SU-DHL-6 (cell line): ENCODE measurements at regions not wholly inside any gene's neighbourhood (a gene's known extent, or its start where the extent isn't known, plus 50 kb on each side); places are given as distances from the start of the nearest gene placed in this dataset.

Source experiments
- H2AFZ ChIP-seq: fragments of 200-600 bp; sonication (generic); 2 replicates; pipeline ENCODE4 v1.6.1; 2014; ENCODE audit warnings: low read depth, mild to moderate bottlenecking, moderate library complexity, mixed read lengths, antibody characterized with exemption, low read length; ENCODE audit not compliant: severe bottlenecking
- H3F3A ChIP-seq: fragments of 200-600 bp; shearing (Covaris generic); 2 replicates; pipeline ENCODE4 v1.6.0; 2016; ENCODE audit warnings: antibody characterized with exemption, mild to moderate bottlenecking; ENCODE audit not compliant: insufficient read depth
- H3K27ac ChIP-seq: fragments of 200-600 bp; sonication (generic); 2 replicates; pipeline ENCODE4 v1.5.1; 2016; ENCODE audit warnings: low read depth, mild to moderate bottlenecking, low read length, moderate library complexity, mixed read lengths
- H3K27me3 ChIP-seq: fragments of 200-600 bp; sonication (generic), shearing (Covaris generic); 2 replicates; pipeline ENCODE4 v1.6.0; 2014; ENCODE audit warnings: mild to moderate bottlenecking, low read length
- H3K36me3 ChIP-seq: fragments of 200-600 bp; sonication (generic); 2 replicates; pipeline ENCODE4 v1.6.1; 2014; ENCODE audit warnings: mild to moderate bottlenecking, low read length, mixed read lengths
- H3K4me2 ChIP-seq: fragments of 300-600, 200-600 bp; shearing (Covaris generic), sonication (generic); 2 replicates; pipeline ENCODE4 v1.6.0; 2014; ENCODE audit warnings: low read length, low read depth, mild to moderate bottlenecking; ENCODE audit not compliant: poor library complexity, severe bottlenecking
- H3K4me3 ChIP-seq: fragments of 200-600 bp; sonication (generic); 2 replicates; pipeline ENCODE4 v1.5.1; 2014; ENCODE audit warnings: antibody characterized with exemption, low read length, mild to moderate bottlenecking, mixed read lengths; ENCODE audit not compliant: insufficient read depth, poor library complexity, severe bottlenecking
- H3K79me2 ChIP-seq: fragments of 200-600 bp; sonication (generic); 2 replicates; pipeline ENCODE4 v1.6.1; 2014; ENCODE audit warnings: mild to moderate bottlenecking, low read length, moderate library complexity; ENCODE audit not compliant: insufficient read depth
- H3K9ac ChIP-seq: fragments of 200-600 bp; sonication (generic); 2 replicates; pipeline ENCODE4 v1.7.0; 2014; ENCODE audit warnings: mild to moderate bottlenecking, low read length
- H3K9me2 ChIP-seq: fragments of 200-600 bp; sonication (generic); replicated peaks from 2 replicates; pipeline ENCODE4 v1.6.1; 2014; ENCODE audit warnings: low read length; ENCODE audit not compliant: insufficient read depth
- H3K9me3 ChIP-seq: fragments of 200-600 bp; sonication (generic); 2 replicates; pipeline ENCODE4 v1.6.1; 2014; ENCODE audit warnings: low read length, mixed read lengths; ENCODE audit not compliant: insufficient read depth
- H4K20me1 ChIP-seq: fragments of 200-600 bp; sonication (generic); 2 replicates; pipeline ENCODE4 v1.6.1; 2014; ENCODE audit warnings: low read depth, mild to moderate bottlenecking, antibody characterized with exemption, low read length, moderate library complexity, mixed read lengths
- EZH2phosphoT487 ChIP-seq: fragments of 200-600 bp; sonication (generic), shearing (Covaris generic); conservative IDR thresholded peaks from 2 replicates; pipeline ENCODE4 v1.6.1; 2018; ENCODE audit warnings: mild to moderate bottlenecking, antibody characterized with exemption, low read length, moderate library complexity, mixed read lengths
- TF ChIP-seq, protein P1 (sequence below): fragments of 200-600 bp; sonication (generic); IDR thresholded peaks from one replicate; pipeline ENCODE4 v1.5.1; 2017; ENCODE audit warnings: antibody characterized with exemption, mild to moderate bottlenecking, low read length, moderate library complexity; ENCODE audit not compliant: insufficient read depth, poor library complexity, severe bottlenecking

GRCh38 chr4:129371926-129372325, 276.0 kb downstream of the C4orf33 start:
- no peak overlapping the region for H2AFZ ChIP-seq
- no peak overlapping the region for H3K9ac ChIP-seq
- H3F3A ChIP-seq: no peaks in the 10 kb centered on the region
- no peak overlapping the region for H3K4me3 ChIP-seq
- no peaks in the 10 kb centered on the region for H3K9me2 ChIP-seq
- H3K4me2 ChIP-seq: no peak overlapping the region
- H3K9me3 ChIP-seq: no peaks in the 10 kb centered on the region
- H3K79me2 ChIP-seq: no peaks in the 10 kb centered on the region
- H3K27ac ChIP-seq: no peak overlapping the region
- no peaks in the 10 kb centered on the region for H4K20me1 ChIP-seq
- H3K27me3 ChIP-seq: no peaks in the 10 kb centered on the region
- TF ChIP-seq, protein P1, sequence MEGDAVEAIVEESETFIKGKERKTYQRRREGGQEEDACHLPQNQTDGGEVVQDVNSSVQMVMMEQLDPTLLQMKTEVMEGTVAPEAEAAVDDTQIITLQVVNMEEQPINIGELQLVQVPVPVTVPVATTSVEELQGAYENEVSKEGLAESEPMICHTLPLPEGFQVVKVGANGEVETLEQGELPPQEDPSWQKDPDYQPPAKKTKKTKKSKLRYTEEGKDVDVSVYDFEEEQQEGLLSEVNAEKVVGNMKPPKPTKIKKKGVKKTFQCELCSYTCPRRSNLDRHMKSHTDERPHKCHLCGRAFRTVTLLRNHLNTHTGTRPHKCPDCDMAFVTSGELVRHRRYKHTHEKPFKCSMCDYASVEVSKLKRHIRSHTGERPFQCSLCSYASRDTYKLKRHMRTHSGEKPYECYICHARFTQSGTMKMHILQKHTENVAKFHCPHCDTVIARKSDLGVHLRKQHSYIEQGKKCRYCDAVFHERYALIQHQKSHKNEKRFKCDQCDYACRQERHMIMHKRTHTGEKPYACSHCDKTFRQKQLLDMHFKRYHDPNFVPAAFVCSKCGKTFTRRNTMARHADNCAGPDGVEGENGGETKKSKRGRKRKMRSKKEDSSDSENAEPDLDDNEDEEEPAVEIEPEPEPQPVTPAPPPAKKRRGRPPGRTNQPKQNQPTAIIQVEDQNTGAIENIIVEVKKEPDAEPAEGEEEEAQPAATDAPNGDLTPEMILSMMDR: no peak
- no peak for TF ChIP-seq EZH2phosphoT487
- H3K36me3 ChIP-seq: no peaks in the 10 kb centered on the region

DNA sequence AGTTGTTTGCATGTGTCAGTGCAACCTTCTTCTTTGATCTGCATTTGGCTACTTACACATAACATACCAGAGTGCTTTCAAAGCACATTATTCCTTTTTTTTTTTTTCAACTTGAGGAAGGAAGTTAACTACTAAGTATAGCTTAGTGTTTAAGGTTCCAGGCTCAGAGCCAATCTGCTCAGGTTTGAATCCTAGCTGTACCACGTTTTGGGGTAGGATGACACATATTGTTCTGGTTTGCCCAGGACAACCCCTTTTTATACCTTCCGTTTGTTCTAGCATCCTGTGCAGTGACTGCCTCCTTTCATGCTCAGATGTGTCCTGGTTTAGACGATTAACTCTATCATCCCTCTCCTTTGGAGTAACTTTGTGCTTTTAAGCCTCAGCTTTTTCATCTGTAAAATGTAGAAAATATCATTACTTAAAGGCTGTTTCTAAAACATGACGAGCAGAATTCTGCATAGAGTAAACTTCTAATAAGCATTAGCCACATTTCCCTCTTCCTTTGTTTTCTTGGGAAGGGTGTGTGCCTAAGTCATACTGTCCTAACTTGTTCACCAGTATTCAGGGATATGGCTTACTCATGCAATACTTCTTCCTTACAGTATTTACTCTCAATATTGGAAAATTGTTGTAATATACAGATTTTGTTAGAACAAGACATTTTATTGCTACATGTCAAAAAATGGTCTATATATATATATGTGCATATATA, 281.3 kb downstream of the C4orf33 start:
- no peaks in the 10 kb centered on the region for H4K20me1 ChIP-seq
- H3K9ac ChIP-seq: no peak overlapping the region
- no peak overlapping the region for H3K4me2 ChIP-seq
- H3K36me3 ChIP-seq: no peaks in the 10 kb centered on the region
- no peaks in the 10 kb centered on the region for H3K9me2 ChIP-seq
- H3K27me3 ChIP-seq: no peaks in the 10 kb centered on the region
- no peak overlapping the region for H2AFZ ChIP-seq
- no peak overlapping the region for H3K27ac ChIP-seq
- no peaks in the 10 kb centered on the region for H3K9me3 ChIP-seq
- H3F3A ChIP-seq: no peaks in the 10 kb centered on the region
- TF ChIP-seq EZH2phosphoT487: no peak
- TF ChIP-seq, protein P1: no peak
- no peaks in the 10 kb centered on the region for H3K79me2 ChIP-seq
- H3K4me3 ChIP-seq: no peak overlapping the region

DNA sequence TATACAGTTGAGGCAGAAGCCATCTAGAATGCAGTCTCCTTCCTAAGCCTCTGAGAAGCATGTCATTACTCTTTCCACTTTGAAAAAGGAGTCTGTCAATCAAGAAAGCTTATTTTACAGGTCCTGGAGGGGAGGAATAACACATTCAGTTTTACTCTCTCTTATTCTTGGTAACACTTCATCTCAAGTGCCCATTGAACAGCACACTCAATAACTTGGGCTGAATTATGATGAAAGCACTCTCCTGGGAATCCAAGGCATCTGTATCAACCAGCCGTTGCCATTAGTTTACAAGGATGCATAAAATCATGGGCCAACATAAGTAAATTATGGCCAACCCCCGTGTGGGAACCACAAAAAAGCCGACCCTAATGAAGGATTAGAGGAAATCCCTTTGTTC, 282.4 kb downstream of the C4orf33 start:
- H3K27ac ChIP-seq: no peak overlapping the region
- H3K4me3 ChIP-seq: no peak overlapping the region
- no peaks in the 10 kb centered on the region for H3K27me3 ChIP-seq
- H3K79me2 ChIP-seq: no peaks in the 10 kb centered on the region
- H3F3A ChIP-seq: no peaks in the 10 kb centered on the region
- H3K9me2 ChIP-seq: no peaks in the 10 kb centered on the region
- TF ChIP-seq, protein P1: no peak
- TF ChIP-seq EZH2phosphoT487: no peak
- no peaks in the 10 kb centered on the region for H4K20me1 ChIP-seq
- no peaks in the 10 kb centered on the region for H3K36me3 ChIP-seq
- H3K9ac ChIP-seq: no peak overlapping the region
- H2AFZ ChIP-seq: no peak overlapping the region
- no peak overlapping the region for H3K4me2 ChIP-seq
- H3K9me3 ChIP-seq: no peaks in the 10 kb centered on the region
